Fibroblast of mammary gland (primary cell): ENCODE measurements at regions not wholly inside any gene's neighbourhood (a gene's known extent, or its start where the extent isn't known, plus 50 kb on each side); places are given as distances from the start of the nearest gene placed in this dataset.
A peak's percentile ranks its signal among the peaks of the same experiment; 100 is the strongest.

Source experiments
- DNase-seq: peaks from one replicate; pipeline ENCODE4 v3.0.0-alpha.2; 2010; ENCODE audit warnings: low read depth
- H3K4me3 ChIP-seq: 2 replicates; pipeline ENCODE4 v1.5.1; 2011; ENCODE audit warnings: low read depth, mild to moderate bottlenecking, low read length, moderate library complexity; ENCODE audit not compliant: control insufficient read depth
- TF ChIP-seq, protein P1 (sequence below): conservative IDR thresholded peaks from 2 replicates; pipeline ENCODE4 v1.5.1; 2011; ENCODE audit warnings: low read depth, low read length, inconsistent platforms; ENCODE audit not compliant: control insufficient read depth, insufficient read depth

DNA sequence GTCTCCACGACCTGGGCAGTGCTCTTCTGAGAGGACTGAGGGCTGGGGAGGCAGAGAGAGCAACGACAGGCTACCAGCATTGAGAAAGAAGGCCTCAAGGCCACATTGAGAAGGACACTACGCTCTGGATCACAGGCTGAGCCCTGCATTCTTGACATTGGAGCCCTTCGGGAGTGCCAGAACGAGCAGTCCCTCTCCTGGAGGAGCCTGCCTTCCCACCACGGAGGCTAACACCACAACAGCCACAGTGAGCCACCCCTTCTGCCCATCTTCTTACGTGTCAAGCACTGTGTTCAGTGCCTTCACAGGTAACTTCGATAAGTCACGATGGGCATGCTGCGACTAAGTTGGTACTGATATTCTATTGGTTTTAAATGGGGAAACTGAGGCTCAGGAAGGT is 267.8 kb downstream of the RPS24 start:
- DNase-seq, result no peak
- TF ChIP-seq, protein P1, sequence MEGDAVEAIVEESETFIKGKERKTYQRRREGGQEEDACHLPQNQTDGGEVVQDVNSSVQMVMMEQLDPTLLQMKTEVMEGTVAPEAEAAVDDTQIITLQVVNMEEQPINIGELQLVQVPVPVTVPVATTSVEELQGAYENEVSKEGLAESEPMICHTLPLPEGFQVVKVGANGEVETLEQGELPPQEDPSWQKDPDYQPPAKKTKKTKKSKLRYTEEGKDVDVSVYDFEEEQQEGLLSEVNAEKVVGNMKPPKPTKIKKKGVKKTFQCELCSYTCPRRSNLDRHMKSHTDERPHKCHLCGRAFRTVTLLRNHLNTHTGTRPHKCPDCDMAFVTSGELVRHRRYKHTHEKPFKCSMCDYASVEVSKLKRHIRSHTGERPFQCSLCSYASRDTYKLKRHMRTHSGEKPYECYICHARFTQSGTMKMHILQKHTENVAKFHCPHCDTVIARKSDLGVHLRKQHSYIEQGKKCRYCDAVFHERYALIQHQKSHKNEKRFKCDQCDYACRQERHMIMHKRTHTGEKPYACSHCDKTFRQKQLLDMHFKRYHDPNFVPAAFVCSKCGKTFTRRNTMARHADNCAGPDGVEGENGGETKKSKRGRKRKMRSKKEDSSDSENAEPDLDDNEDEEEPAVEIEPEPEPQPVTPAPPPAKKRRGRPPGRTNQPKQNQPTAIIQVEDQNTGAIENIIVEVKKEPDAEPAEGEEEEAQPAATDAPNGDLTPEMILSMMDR, result no peak
- H3K4me3 ChIP-seq, result no peak overlapping the region

DNA sequence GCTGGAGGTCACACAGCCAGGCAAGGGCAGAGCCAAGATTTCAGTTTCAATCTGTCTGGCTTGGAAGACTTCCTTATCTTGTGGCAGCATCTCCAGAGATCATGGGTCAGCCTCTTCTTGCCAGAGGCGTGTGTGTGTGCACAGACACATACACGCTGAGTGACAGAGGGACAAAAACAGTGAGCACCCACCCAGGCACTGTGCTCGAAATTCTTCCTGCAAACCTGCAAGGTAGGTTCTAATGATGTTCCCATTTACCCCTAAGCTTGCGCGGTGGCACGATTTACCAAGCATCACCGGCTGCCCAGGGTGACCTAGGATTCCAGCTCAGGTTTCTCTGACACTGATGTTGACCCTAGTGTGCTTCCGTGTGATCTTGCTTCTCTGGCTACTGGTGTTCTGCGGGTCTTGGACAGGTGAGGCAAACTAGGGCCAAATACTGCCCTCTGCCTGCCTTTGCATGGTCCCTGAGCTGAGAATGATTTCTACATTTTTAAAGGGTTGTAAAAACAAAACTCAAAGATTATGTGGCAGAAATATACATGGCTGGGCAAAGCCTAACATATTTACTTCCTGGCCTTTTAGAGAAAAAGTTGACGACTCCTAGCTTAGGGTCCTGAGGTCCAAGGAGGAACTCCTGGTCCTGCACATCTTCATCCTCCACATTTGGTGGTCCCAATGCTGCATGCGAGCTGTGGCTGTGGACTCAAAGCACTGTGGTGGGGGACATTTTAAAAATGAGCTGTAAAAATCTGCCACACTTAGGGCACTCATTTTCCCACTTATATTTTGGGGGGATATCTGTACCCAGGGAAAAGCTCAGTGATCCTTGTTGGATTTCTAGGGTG is 268.5 kb downstream of the RPS24 start:
- TF ChIP-seq, protein P1, result peak; percentile 4
- H3K4me3 ChIP-seq, result peak overlapping the region; percentile 62
- no peak for DNase-seq

DNA sequence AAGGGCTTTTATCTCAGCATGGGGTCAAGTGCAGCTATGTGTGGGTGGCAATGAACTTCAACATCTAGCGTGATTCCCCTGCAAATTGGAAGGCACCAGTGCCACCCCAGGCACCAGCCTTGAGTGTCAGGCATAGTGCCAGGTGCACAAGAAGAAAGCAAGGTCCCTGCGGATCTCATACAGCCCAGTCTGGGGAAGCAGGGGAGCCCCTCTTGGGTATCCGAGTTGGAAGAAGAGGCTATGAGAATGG is 269.0 kb downstream of the RPS24 start:
- no peak for DNase-seq
- TF ChIP-seq, protein P1, result no peak
- peak overlapping the region; percentile 62 for H3K4me3 ChIP-seq

DNA sequence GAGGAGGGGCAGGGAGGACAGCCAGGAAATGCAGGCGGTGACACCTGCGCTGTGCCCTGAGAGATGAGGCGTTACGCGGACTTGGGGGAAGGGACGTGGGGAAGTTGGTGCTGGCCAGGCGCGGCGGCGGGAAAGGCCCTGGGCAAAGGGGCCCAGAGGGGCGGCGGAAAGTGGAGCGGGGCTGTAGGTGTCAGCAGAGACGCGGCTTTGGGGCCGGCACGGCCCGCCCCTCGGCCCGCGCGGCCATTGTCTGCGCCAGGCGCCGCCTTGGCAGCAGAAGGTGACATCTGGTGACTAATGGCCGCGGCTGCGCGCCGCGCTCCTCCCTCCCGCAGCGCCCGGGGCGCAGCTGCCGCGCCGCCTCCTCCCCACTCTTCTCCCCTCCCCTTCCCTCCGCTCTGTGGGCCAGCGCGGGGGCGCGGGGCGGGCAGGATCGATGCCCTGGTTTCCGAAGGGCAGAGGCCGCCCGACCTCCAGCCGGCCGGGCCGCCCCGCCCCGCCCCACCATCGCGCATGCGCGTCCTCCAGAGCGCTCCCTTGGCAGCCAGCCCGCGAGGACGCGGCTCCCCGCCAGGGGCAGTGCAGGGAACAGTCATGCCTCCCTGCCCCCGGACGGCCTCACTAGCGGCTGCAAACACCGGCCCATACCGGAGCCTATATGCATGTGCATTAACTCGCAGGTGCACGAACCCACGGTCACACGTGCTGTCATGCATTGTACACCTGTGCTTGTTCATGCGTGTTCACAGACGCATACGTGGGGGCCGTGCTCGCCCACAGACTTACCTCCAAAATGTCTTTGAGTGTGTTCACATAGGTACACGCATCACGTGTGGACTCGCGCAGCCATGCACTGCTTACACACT is 269.6 kb downstream of the RPS24 start:
- peak; percentile 87 for DNase-seq
- peak overlapping the region; percentile 62 for H3K4me3 ChIP-seq
- TF ChIP-seq, protein P1, result peak; percentile 42

DNA sequence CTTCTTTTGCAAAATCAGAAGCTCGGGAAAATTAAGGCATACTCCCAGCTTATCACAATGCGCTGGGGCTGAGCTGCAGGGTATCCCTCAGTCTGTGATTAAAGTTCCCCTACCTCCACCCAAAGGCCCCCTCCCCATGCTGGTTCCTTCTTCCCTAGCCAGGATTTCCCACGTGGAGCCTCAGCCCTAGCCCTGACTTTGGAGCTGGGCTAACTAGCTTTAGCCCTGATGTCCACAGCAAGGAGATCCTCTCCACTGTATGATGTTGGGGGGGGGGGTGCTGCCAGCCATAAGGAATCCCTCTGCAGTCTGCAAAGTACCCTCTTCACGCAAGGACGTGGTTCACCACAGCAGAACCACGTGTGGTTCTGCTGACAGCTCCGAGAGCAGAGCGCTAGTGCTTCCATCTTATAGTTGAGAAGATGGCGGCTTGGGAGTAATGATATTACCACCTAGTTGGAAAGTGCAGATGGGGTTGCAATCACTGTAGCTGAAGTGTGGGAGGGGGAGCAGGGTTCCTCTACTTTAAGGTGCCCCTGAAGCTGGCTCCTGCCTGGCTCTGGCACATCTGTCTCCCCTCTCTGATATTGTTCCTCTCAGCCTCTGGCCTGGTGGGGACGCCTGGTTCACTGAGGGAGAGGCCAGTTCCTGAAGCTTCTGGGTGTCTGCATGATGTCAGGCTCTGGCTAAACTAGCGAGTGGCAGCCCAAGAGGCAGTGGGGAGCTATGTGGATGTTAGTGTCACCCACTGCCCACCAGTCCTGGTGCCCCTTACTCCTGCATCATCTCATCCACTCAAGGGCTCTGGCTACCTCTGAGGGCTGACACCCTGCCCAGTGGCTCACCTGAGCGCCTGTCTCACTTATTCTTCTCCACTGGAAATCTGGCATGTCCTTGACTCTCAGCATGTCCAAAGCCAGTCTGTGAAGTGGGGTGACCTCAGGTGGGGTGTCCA is 270.7 kb downstream of the RPS24 start:
- H3K4me3 ChIP-seq, result no peak overlapping the region
- no peak for DNase-seq
- TF ChIP-seq, protein P1, result no peak

DNA sequence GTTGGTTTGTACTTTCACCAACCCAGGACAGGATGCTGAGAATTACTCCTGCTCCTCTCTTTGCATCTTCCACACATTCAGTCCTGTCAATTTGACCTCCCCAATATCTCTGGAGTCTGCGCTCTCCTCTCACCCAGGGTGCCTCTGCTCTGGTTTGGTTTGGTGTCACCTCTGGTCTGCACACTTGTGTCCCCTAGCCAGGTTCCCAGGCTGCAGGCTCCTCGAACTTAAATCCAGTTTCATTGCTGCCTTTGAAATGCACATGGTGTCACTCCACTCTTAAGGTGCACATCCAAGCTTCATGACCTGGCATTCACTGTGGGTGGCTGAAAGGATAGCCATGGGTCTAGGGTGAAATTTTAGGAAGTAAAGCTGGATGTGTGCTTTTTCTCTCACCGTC is 271.6 kb downstream of the RPS24 start:
- H3K4me3 ChIP-seq, result no peak overlapping the region
- TF ChIP-seq, protein P1, result no peak
- DNase-seq, result no peak
